ENCODE measurements at regions not wholly inside any gene's neighbourhood (a gene's known extent, or its start where the extent isn't known, plus 50 kb on each side); places are given as distances from the start of the nearest gene placed in this dataset.

GRCh38 chr2:155982135-155982534, 350.4 kb downstream of the NR4A2 start (continued):
- TF ChIP-seq ZNF121 (CRISPR knock-in tag; IDR thresholded peaks at IDR 0.05) (no peak), ZNF396 (CRISPR knock-in tag; IDR thresholded peaks at IDR 0.05; ENCODE audit: borderline replicate concordance) (no peak), TCF7 (CRISPR knock-in tag; IDR thresholded peaks at IDR 0.05; ENCODE audit: low read depth) (no peak), ELF4 (CRISPR knock-in tag; IDR thresholded peaks at IDR 0.05; ENCODE audit: low read depth) (no peak), HMGXB4 (CRISPR knock-in tag; IDR thresholded peaks at IDR 0.05) (no peak), EMX1 (CRISPR knock-in tag; IDR thresholded peaks at IDR 0.05) (no peak)

DNA sequence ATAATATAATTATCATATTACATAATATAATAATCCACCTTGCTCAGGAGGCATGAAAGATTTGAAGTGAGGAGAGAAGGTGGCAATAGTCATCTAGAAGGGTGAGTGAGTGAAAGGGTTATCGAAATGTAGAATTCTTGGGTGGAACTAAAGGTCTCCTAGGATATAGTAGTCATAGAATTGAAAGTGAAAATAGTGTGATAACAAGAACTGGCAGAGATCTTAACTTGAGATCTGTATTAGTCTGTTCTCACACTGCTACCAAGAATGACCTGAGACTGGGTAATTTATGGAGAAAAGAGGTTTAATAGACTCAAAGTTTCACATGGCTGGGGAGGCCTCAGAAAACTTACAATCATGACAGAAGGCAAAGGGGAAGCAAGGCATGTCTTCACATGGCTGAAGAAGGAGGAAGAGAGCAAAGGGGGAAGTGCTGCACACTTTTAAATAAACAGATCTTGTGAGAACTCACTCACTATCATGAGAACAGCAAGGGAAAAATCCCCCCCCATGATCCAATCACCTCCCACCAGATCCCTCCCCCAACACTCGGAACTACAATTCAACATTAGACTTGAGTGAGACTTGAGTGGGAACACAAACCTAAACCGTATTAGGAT, 351.5 kb downstream of the NR4A2 start:
- Mint-ChIP-seq H3K9me3 (no peaks in the 10 kb centered on the region), H3K27ac (no peak overlapping the region), H3K4me1 (peaks cover 12% of the 10 kb centered on the region), H3K27me3 (ENCODE audit: low read depth) (no peaks in the 10 kb centered on the region), H3K4me3 (no peak overlapping the region), H3K36me3 (no peaks in the 10 kb centered on the region)
- ATAC-seq (no peak), DNase-seq (ENCODE audit: low spot score) (no peak)
- POLR2A ChIA-PET = no interaction called here
- CTCF ChIA-PET = no interaction called here
- no peak for TF ChIP-seq ESRRA (CRISPR knock-in tag; IDR thresholded peaks at IDR 0.05; ENCODE audit: borderline replicate concordance)

- ATAC-seq = no peak
- no peak for DNase-seq (ENCODE audit: low spot score)
- H3K27ac Mint-ChIP-seq = no peak overlapping the region
- H3K4me1 Mint-ChIP-seq = peaks cover 26% of the 10 kb centered on the region
- H3K36me3 Mint-ChIP-seq = no peaks in the 10 kb centered on the region
- POLR2A ChIA-PET = no interaction called here
- H3K4me3 Mint-ChIP-seq = no peak overlapping the region
- H3K9me3 Mint-ChIP-seq = peaks cover 3% of the 10 kb centered on the region; the same call in 1 of the 2 replicates
- CTCF ChIA-PET = no interaction called here
- TF ChIP-seq ZNF671 (CRISPR knock-in tag; IDR thresholded peaks at IDR 0.05) = no peak
- TF ChIP-seq, protein P1, sequence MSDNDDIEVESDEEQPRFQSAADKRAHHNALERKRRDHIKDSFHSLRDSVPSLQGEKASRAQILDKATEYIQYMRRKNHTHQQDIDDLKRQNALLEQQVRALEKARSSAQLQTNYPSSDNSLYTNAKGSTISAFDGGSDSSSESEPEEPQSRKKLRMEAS (CRISPR knock-in tag; IDR thresholded peaks at IDR 0.05) = no peak
- H3K27me3 Mint-ChIP-seq (ENCODE audit: low read depth) = no peaks in the 10 kb centered on the region
Observed at GRCh38 chr2:155975734-155976133, 356.8 kb downstream of the NR4A2 start.

GRCh38 chr2:155972916-155973315, 359.6 kb downstream of the NR4A2 start:
- no peak overlapping the region for H3K4me3 Mint-ChIP-seq
- H3K9me3 Mint-ChIP-seq = peaks cover 3% of the 10 kb centered on the region; the same call in 1 of the 2 replicates
- CTCF ChIA-PET = no interaction called here
- POLR2A ChIA-PET = interaction anchor here (0.7 kb wide), 1 partner anchor 359 kb away, joined by 3 read pairs; the partner anchor contains the start of gene NR4A2
- no peak overlapping the region for H3K27ac Mint-ChIP-seq
- H3K27me3 Mint-ChIP-seq (ENCODE audit: low read depth) = no peaks in the 10 kb centered on the region
- ATAC-seq (no peak), DNase-seq (ENCODE audit: low spot score) (no peak)
- no peaks in the 10 kb centered on the region for H3K36me3 Mint-ChIP-seq
- peaks cover 23% of the 10 kb centered on the region for H3K4me1 Mint-ChIP-seq
- TF ChIP-seq ZNF532 (CRISPR knock-in tag; IDR thresholded peaks at IDR 0.05; ENCODE audit: borderline replicate concordance) = no peak
- TF ChIP-seq, protein P2, sequence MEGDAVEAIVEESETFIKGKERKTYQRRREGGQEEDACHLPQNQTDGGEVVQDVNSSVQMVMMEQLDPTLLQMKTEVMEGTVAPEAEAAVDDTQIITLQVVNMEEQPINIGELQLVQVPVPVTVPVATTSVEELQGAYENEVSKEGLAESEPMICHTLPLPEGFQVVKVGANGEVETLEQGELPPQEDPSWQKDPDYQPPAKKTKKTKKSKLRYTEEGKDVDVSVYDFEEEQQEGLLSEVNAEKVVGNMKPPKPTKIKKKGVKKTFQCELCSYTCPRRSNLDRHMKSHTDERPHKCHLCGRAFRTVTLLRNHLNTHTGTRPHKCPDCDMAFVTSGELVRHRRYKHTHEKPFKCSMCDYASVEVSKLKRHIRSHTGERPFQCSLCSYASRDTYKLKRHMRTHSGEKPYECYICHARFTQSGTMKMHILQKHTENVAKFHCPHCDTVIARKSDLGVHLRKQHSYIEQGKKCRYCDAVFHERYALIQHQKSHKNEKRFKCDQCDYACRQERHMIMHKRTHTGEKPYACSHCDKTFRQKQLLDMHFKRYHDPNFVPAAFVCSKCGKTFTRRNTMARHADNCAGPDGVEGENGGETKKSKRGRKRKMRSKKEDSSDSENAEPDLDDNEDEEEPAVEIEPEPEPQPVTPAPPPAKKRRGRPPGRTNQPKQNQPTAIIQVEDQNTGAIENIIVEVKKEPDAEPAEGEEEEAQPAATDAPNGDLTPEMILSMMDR (IDR thresholded peaks at IDR 0.05) = no peak
- TF ChIP-seq ZNF423 (CRISPR knock-in tag; IDR thresholded peaks at IDR 0.05) = no peak
- no peak for TF ChIP-seq TP53 (CRISPR knock-in tag; IDR thresholded peaks at IDR 0.05)
- TF ChIP-seq RELA (CRISPR knock-in tag; IDR thresholded peaks at IDR 0.05; ENCODE audit: borderline replicate concordance) = no peak
